COR-L47 (cell line): ENCODE measurements at regions not wholly inside any gene's neighbourhood (a gene's known extent, or its start where the extent isn't known, plus 50 kb on each side); places are given as distances from the start of the nearest gene placed in this dataset.
"Not testable (repeated sequence)": the region's sequence is repeated elsewhere in the genome, so short reads cannot be mapped to it uniquely, and the experiment has no call there.

Experiments
- DNase-seq: peaks from one replicate; lab custom pipeline; 2025; lab: John Stamatoyannopoulos, UW

DNA sequence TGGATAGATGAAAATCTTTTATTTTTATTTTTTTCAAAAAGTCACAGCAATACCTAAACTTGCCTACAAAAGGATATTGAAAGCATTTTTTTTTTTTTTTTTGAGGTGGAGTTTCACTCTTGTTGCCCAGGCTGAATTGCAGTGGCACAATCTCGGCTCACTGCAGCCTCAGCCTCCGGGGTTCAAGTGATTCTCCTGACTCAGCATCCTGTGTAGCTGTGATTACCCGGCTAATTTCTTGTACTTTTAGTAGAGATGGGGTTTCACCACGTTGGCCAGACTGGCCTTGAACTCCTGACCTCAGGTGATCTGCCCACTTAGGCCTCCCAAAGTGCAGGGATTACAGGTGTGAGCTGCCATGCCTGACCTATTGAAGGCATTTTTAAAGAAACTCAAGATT, 69.1 kb upstream of the DGKB start:
- DNase-seq, result not testable (repeated sequence)

DNA sequence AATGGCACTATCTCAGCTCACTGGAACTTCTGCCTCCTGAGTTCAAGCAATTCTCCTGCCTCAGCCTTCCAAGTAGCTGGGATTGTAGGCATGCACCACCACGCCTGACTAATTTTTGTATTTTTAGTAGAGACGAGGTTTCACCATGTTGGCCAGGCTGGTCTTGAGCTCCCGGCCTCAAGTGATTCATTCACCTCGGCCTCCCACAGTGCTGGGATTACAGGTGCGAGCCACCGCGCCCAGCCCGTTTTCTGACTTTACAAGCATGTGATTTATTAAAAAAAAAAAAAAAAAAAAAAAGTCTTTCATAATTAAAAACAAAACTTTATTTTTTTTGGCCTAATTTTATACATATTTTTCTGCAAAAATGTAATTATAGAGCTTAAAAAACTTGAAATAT, 64.8 kb upstream of the DGKB start:
- DNase-seq, result not testable (repeated sequence)

DNA sequence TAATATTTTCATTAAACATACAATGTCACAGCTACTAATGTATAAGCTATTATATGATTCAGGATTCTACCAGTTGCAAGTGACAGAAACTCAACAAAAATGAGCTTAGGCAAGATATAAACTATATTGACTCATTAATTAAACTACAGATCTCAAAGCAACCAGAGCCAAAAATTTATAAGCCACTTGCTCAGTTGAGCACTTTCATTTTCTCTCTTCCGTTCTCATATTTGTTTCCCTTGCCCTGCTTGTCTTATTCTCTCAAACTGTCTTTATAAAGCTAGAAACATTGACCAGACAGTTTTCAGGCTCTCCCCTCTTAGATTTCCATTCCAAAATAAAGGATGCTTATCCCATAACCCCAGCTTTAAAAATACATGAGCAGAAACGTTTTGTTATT, 60.2 kb upstream of the DGKB start:
- DNase-seq, result no peak

DNA sequence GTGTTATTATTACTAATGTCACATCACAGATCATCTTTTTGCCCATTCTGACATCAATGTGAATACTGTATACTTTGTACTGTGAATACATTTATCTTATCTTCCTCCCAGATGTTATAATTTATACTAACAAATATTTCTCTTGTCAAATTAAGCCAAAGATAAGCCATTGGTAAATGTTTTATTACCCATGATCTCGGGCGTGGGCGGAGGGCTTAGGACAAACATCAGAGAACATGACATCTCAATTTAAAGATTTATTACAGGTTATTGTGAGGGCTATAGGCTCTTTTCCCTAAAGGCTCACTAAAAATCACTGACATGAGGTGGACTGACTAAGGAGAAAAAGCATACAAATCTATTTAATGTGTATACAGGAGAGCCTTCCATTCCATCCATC, 58.2 kb upstream of the DGKB start:
- DNase-seq, result no peak

DNA sequence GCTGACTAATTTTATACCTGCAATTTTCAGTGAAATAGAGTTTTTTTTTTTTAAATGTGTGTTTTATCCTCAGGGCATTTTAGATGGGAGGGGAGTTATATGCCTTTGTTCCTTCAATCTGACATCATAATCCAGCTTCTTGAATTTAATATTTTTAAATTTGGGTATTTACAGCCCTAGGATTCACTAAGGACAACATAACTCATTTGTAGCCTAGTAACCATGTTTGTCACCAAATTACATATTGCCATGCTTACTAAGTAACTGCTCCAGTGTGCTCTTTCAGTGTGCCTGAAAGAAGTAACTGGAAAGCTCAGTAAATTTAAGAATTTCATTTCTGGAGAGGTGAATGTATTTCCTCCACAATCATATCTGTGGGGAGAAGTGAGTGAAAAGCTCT, 56.8 kb upstream of the DGKB start:
- no peak for DNase-seq

DNA sequence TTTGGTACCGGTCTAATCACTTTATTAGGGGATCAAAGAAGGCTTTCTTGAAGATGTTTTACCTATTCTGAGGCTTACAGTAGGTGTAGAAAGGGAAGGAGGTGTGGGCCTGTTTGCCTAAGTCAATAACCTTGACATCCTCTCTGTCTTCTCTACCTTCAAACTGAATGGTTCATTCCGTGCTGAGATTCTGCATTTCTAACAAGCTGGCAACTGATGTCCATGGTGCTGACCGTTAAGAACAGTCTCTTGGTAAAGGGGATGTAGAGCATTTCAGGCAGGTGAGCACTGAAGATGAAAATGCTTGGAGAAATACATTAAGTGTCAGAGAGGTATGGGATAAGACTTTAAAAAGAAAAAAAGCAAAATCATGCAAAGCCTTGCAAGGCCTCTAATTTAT, 51.5 kb upstream of the DGKB start:
- no peak for DNase-seq
